Activated naive CD8-positive, alpha-beta T cell (primary cell): ENCODE measurements at regions not wholly inside any gene's neighbourhood (a gene's known extent, or its start where the extent isn't known, plus 50 kb on each side); places are given as distances from the start of the nearest gene placed in this dataset.

Source experiments
- H3K27ac Mint-ChIP-seq: one replicate; pipeline ENCODE4 v1.8.0; 2021; ENCODE audit warnings: mixed read lengths
- H3K27me3 Mint-ChIP-seq: one replicate; pipeline ENCODE4 v1.8.0; 2021; ENCODE audit warnings: mixed read lengths
- H3K36me3 Mint-ChIP-seq: one replicate; pipeline ENCODE4 v1.8.0; 2021; ENCODE audit warnings: mixed read lengths
- H3K4me1 Mint-ChIP-seq: one replicate; pipeline ENCODE4 v1.8.0; 2021; ENCODE audit warnings: low read depth, mixed read lengths
- H3K4me3 Mint-ChIP-seq: one replicate; pipeline ENCODE4 v1.8.0; 2021; ENCODE audit warnings: mild to moderate bottlenecking, mixed read lengths
- H3K9me3 Mint-ChIP-seq: one replicate; pipeline ENCODE4 v1.8.0; 2021; ENCODE audit warnings: low read depth, mixed read lengths

DNA sequence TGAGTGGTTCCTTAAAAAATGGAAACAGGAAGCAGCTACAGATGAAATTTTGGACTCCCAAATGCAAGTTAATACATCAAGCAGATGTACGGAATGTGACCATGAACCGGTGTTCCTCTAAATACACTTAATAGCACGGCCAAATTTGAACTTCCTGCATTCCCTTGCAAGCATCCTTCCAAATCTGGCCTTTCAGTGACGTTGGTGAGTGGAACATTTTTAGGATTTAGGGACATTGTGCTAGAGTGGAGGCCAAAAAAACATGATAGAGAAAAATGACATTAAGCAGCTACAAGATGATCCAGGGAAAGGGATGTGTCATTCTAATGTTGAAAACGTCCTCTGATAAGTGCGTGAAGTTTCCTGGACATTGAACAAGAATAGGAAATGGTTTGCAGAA lies 62.1 kb downstream of the CTAGE1 start:
- H3K4me1 Mint-ChIP-seq: no peaks in the 10 kb centered on the region
- peaks cover 2% of the 10 kb centered on the region for H3K27me3 Mint-ChIP-seq
- no peak overlapping the region for H3K4me3 Mint-ChIP-seq
- H3K27ac Mint-ChIP-seq: no peak overlapping the region
- no peaks in the 10 kb centered on the region for H3K9me3 Mint-ChIP-seq
- H3K36me3 Mint-ChIP-seq: no peaks in the 10 kb centered on the region

- Mint-ChIP-seq H3K9me3 (no peaks in the 10 kb centered on the region), H3K36me3 (no peaks in the 10 kb centered on the region), H3K4me3 (no peak overlapping the region), H3K4me1 (no peaks in the 10 kb centered on the region), H3K27me3 (peaks cover 2% of the 10 kb centered on the region), H3K27ac (no peak overlapping the region)
Observed at GRCh38 chr18:22355069-22355468, 62.6 kb downstream of the CTAGE1 start.

GRCh38 chr18:22349966-22350365 lies 67.7 kb downstream of the CTAGE1 start:
- Mint-ChIP-seq H3K9me3 (no peaks in the 10 kb centered on the region), H3K27ac (no peak overlapping the region), H3K27me3 (peaks cover 13% of the 10 kb centered on the region), H3K4me1 (peaks cover 28% of the 10 kb centered on the region), H3K4me3 (peak overlapping the region; percentile 81), H3K36me3 (no peaks in the 10 kb centered on the region)

DNA sequence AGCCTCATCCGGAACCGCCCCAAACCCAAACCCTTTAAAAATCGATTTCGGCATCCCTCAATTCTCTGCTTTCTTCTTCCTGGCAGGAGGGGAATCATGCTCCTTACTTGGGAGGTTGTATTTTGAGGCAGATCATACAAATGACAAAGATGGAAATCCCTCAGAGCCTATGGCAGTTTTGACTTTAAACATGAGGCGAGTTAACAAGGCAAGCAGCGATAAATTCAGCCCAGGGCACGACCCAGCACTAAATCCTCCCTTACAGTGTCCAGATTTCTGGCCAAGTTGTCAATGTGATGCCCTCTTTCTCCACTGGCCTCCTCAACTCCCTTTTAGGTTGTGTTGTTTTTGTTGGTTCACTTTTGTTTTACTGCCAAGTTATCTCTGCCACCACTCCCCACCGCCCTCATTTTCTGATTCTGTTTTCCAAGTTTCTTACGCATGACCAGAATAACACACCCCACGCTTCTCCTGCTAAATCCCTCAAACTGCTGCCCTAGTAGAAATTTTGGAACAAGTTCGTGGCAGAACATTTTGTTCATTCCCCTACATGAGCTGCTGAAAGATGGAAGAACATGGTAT lies 68.3 kb downstream of the CTAGE1 start:
- H3K4me3 Mint-ChIP-seq: peak overlapping the region; percentile 81
- H3K9me3 Mint-ChIP-seq: no peaks in the 10 kb centered on the region
- H3K27ac Mint-ChIP-seq: peak overlapping the region; percentile 83
- H3K36me3 Mint-ChIP-seq: no peaks in the 10 kb centered on the region
- H3K4me1 Mint-ChIP-seq: peaks cover 32% of the 10 kb centered on the region
- peaks cover 13% of the 10 kb centered on the region for H3K27me3 Mint-ChIP-seq

DNA sequence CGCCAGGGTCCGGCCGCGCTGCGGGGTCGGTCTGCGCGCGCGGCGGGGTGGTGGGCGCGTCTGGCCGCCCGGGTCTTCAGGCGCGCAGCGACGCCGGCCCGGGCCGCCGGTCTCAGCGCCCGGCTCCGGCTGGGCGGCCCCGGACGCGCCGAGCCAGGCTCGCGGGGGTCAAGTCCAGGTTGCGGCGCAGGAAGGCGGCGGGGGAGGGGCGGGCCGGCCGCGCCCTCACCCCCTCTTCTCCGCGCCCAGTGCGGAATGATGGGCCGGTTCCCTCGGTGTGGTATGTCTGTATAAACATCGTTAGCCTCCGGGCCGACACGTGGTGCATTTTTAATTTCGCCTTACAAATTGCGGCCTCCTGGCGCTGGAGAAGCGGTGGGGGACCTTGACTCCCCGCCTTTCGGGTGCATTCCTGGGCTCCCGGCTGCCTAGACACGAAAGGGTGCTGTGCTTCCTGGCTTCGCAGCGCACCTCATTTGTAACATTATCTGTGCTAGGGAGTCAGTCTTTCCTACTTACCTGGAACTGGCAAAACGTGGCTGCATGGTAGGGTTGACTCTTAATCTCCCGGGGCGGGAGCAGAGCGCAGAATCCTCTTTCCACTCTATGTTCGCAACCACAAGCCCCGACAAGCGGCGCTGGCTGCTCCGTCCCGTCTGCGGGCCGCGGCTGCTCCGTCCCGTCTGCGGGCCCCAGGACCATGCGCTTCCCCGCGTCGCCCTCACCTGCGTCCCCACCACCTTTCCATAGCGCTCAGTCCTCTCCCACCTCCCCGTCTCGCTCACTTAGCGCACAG lies 69.0 kb downstream of the CTAGE1 start:
- Mint-ChIP-seq H3K27ac (peak overlapping the region; percentile 83), H3K9me3 (no peaks in the 10 kb centered on the region), H3K36me3 (no peaks in the 10 kb centered on the region), H3K4me1 (peaks cover 38% of the 10 kb centered on the region), H3K4me3 (peak overlapping the region; percentile 81), H3K27me3 (peaks cover 13% of the 10 kb centered on the region)

DNA sequence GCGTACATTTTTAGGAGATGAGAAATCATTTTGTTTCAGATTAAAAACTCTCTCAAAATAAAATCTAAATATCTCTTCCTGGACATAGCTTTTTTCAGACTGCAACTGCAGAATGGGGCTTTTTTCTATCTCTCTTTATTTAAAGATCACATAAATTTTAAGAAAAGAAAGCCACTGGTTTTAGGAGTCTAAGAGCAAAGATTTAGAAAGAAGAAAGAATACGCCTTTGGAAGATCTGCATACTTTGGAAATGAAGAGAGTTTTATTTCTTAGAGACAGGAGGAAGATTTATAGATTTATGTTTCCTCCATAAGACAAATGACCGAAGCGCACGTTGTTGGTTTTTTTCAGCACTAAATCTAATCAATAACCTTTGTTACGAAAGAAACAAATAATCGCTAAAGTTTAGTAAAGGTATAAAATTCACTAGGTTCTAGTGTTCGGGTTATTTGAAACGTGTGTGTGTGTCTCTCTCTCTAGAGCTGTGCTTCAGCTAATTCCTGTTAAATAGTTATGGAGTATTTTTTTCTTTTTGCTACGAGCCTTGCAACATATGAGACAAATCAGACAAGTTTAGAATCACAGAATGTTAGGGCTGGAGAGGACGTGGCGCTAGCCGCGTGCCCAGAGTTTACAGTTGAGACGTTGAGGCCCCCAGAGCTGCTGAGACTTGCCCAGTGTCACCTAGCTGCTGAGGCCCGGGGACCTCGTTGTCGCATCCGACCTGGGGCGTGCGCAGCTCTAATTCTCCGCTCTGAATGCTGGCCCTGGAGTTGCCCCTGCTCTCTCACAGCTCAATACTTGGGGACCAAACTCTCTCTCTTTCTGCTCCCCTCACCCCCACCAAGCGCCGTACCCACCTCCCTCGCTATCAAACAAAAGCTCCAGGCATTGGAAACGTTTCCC lies 69.9 kb downstream of the CTAGE1 start:
- no peaks in the 10 kb centered on the region for H3K9me3 Mint-ChIP-seq
- peak overlapping the region; percentile 85 for H3K4me3 Mint-ChIP-seq
- peaks cover 13% of the 10 kb centered on the region for H3K27me3 Mint-ChIP-seq
- H3K36me3 Mint-ChIP-seq: no peaks in the 10 kb centered on the region
- H3K4me1 Mint-ChIP-seq: peaks cover 42% of the 10 kb centered on the region
- H3K27ac Mint-ChIP-seq: peak overlapping the region; percentile 87

- Mint-ChIP-seq H3K27ac (peak overlapping the region; percentile 87), H3K9me3 (no peaks in the 10 kb centered on the region), H3K4me1 (peaks cover 47% of the 10 kb centered on the region), H3K4me3 (peak overlapping the region; percentile 85), H3K27me3 (peaks cover 13% of the 10 kb centered on the region), H3K36me3 (no peaks in the 10 kb centered on the region)
Observed at GRCh38 chr18:22346953-22347605, 70.6 kb downstream of the CTAGE1 start.

DNA sequence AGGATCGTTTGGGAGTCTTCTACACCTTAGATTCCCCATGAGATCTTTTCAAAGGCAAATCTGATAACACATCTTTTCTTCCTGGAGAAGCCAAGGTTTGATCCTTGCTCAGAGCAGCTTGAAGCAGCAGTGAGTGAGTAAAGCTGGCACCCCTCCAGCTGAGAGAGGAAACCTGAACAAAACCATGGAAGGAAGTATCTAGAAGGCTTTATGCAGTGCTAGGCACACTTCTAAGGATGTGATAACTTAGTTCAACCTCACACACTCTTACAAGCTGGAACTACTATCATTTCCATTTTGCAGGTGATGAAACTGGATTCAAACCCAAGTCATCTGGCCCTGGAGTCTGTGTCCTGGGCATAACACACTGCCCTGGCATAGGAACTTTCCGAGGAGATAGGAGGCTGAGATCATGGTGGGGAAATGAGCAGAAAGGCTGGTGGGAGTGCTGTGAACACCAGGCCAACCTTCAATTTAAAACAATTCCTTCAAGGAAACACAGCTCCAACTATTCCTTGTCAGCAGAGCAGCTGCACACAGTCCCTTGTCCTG lies 71.2 kb downstream of the CTAGE1 start:
- Mint-ChIP-seq H3K4me1 (peaks cover 50% of the 10 kb centered on the region), H3K27ac (peak overlapping the region; percentile 87), H3K27me3 (peaks cover 13% of the 10 kb centered on the region), H3K9me3 (no peaks in the 10 kb centered on the region), H3K4me3 (peak overlapping the region; percentile 85), H3K36me3 (no peaks in the 10 kb centered on the region)

DNA sequence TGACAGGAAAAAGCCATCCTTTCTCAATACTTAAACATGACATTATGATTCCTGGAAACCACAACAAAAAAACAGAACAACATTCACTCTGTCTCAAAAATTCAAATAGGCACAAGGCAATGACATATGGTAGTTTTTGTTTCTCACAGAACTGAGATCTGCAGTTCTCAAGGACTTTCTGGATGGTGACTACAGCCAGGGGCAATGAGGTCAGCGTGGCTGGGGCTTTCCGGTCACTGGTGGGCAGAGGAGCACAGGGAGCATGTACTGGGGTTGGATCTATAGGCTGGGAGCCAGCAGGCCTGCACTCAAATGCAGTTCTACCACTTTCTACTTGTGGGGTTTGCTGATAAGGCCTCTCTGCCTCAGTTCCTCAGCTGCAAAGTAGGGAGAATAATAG lies 72.0 kb downstream of the CTAGE1 start:
- Mint-ChIP-seq H3K9me3 (no peaks in the 10 kb centered on the region), H3K4me1 (peaks cover 53% of the 10 kb centered on the region), H3K4me3 (peak overlapping the region; percentile 30), H3K27me3 (peaks cover 13% of the 10 kb centered on the region), H3K27ac (peak overlapping the region; percentile 51), H3K36me3 (no peaks in the 10 kb centered on the region)

GRCh38 chr18:22344908-22345670 lies 72.6 kb downstream of the CTAGE1 start:
- Mint-ChIP-seq H3K9me3 (no peaks in the 10 kb centered on the region), H3K4me3 (peak overlapping the region; percentile 30), H3K27me3 (peaks cover 13% of the 10 kb centered on the region), H3K27ac (peak overlapping the region; percentile 51), H3K4me1 (peaks cover 55% of the 10 kb centered on the region), H3K36me3 (no peaks in the 10 kb centered on the region)

GRCh38 chr18:22344445-22344844 lies 73.3 kb downstream of the CTAGE1 start:
- Mint-ChIP-seq H3K9me3 (no peaks in the 10 kb centered on the region), H3K27me3 (peaks cover 9% of the 10 kb centered on the region), H3K4me1 (peaks cover 56% of the 10 kb centered on the region), H3K4me3 (no peak overlapping the region), H3K27ac (peak overlapping the region; percentile 0), H3K36me3 (no peaks in the 10 kb centered on the region)

GRCh38 chr18:22343613-22344012 lies 74.1 kb downstream of the CTAGE1 start:
- Mint-ChIP-seq H3K9me3 (no peaks in the 10 kb centered on the region), H3K4me3 (no peak overlapping the region), H3K36me3 (no peaks in the 10 kb centered on the region), H3K4me1 (peaks cover 57% of the 10 kb centered on the region), H3K27me3 (peaks cover 6% of the 10 kb centered on the region), H3K27ac (peak overlapping the region; percentile 70)

DNA sequence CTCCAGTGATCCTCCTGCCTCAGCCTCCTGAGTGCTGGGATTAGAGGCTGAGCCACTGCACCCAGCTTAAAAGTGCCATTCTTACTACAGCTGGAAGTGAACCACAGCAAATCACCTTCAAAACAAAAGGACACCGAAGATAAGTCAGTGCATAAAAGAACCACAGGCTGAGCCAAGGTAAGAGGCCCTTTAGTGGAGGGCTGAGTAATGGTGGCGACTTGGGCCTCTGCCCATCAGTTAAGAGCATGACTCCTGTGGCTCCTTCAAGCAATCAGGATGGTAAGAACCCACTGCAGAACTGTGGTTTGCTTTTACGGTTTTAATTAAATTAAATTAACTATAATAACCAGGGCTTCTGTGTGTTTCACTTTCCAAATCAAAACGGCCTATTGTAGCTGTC lies 75.1 kb downstream of the CTAGE1 start:
- peaks cover 3% of the 10 kb centered on the region for H3K27me3 Mint-ChIP-seq
- H3K27ac Mint-ChIP-seq: peak overlapping the region; percentile 68
- no peaks in the 10 kb centered on the region for H3K9me3 Mint-ChIP-seq
- peaks cover 62% of the 10 kb centered on the region for H3K4me1 Mint-ChIP-seq
- H3K36me3 Mint-ChIP-seq: no peaks in the 10 kb centered on the region
- peak overlapping the region; percentile 25 for H3K4me3 Mint-ChIP-seq

- no peaks in the 10 kb centered on the region for H3K36me3 Mint-ChIP-seq
- H3K9me3 Mint-ChIP-seq: no peaks in the 10 kb centered on the region
- peaks cover 51% of the 10 kb centered on the region for H3K4me1 Mint-ChIP-seq
- H3K27ac Mint-ChIP-seq: peak overlapping the region; percentile 34
- H3K4me3 Mint-ChIP-seq: no peak overlapping the region
- H3K27me3 Mint-ChIP-seq: no peaks in the 10 kb centered on the region
Observed at GRCh38 chr18:22340331-22340730, 77.4 kb downstream of the CTAGE1 start.
